H9 (cell line): ENCODE measurements at regions not wholly inside any gene's neighbourhood (a gene's known extent, or its start where the extent isn't known, plus 50 kb on each side); places are given as distances from the start of the nearest gene placed in this dataset.

Source experiments
- DNase-seq: peaks from one replicate; pipeline ENCODE4 v3.0.0-alpha.2; 2017
- H2AFZ ChIP-seq: one replicate; pipeline ENCODE4 v1.6.1; 2013; ENCODE audit warnings: mild to moderate bottlenecking, low read length, control low read depth, moderate library complexity
- H2AK5ac ChIP-seq: 2 replicates; pipeline ENCODE4 v1.6.1; 2013; ENCODE audit warnings: low read length, control low read depth, mixed read lengths; ENCODE audit not compliant: insufficient read length
- H2BK120ac ChIP-seq: one replicate; pipeline ENCODE4 v1.6.1; 2013; ENCODE audit warnings: low read depth, mild to moderate bottlenecking, low read length, control low read depth, inconsistent platforms; ENCODE audit not compliant: poor library complexity, severe bottlenecking
- H2BK12ac ChIP-seq: 2 replicates; pipeline ENCODE4 v1.6.1; 2013; ENCODE audit warnings: low read length, control low read depth, mixed read lengths, low read depth; ENCODE audit not compliant: insufficient read length
- H2BK15ac ChIP-seq: 2 replicates; pipeline ENCODE4 v1.6.1; 2013; ENCODE audit warnings: low read depth, low read length, control low read depth
- H2BK20ac ChIP-seq: one replicate; pipeline ENCODE4 v1.6.1; 2013; ENCODE audit warnings: low read depth, mild to moderate bottlenecking, low read length, control low read depth, inconsistent platforms; ENCODE audit not compliant: poor library complexity, severe bottlenecking
- H2BK5ac ChIP-seq: 2 replicates; pipeline ENCODE4 v1.6.1; 2013; ENCODE audit warnings: low read length, control low read depth, mixed read lengths; ENCODE audit not compliant: insufficient read length
- H3K14ac ChIP-seq: 2 replicates; pipeline ENCODE4 v1.6.1; 2013; ENCODE audit warnings: low read length, control low read depth; ENCODE audit not compliant: insufficient read depth
- H3K18ac ChIP-seq: 2 replicates; pipeline ENCODE4 v1.6.1; 2013; ENCODE audit warnings: low read depth, mild to moderate bottlenecking, mixed read lengths, low read length, control low read depth; ENCODE audit not compliant: insufficient read length
- H3K23ac ChIP-seq: 2 replicates; pipeline ENCODE4 v1.6.1; 2013; ENCODE audit warnings: low read length, control low read depth, mixed read lengths, low read depth; ENCODE audit not compliant: insufficient read length
- H3K23me2 ChIP-seq: 2 replicates; pipeline ENCODE4 v1.6.1; 2013; ENCODE audit warnings: low read depth, mild to moderate bottlenecking, mixed read lengths, low read length, control low read depth; ENCODE audit not compliant: insufficient read length, poor library complexity, severe bottlenecking
- H3K27ac ChIP-seq: 2 replicates; pipeline ENCODE4 v1.5.1; 2013; ENCODE audit warnings: low read length, control low read depth, mixed read lengths, low read depth; ENCODE audit not compliant: insufficient read length
- H3K27me3 ChIP-seq: 2 replicates; pipeline ENCODE4 v1.6.1; 2013; ENCODE audit warnings: low read length, control low read depth, inconsistent platforms; ENCODE audit not compliant: insufficient read depth
- H3K4ac ChIP-seq: 2 replicates; pipeline ENCODE4 v1.6.1; 2013; ENCODE audit warnings: low read depth, mild to moderate bottlenecking, control low read depth, inconsistent platforms, low read length, moderate library complexity
- H3K4me1 ChIP-seq: 2 replicates; pipeline ENCODE4 v1.6.1; 2013; ENCODE audit warnings: low read length, control low read depth, inconsistent platforms; ENCODE audit not compliant: insufficient read depth
- H3K4me2 ChIP-seq: 2 replicates; pipeline ENCODE4 v1.6.1; 2013; ENCODE audit warnings: low read length, control low read depth, mixed read lengths; ENCODE audit not compliant: insufficient read length, insufficient read depth
- H3K56ac ChIP-seq: 2 replicates; pipeline ENCODE4 v1.6.1; 2013; ENCODE audit warnings: low read depth, mild to moderate bottlenecking, mixed read lengths, low read length, control low read depth; ENCODE audit not compliant: insufficient read length
- H3K79me1 ChIP-seq: 2 replicates; pipeline ENCODE4 v1.6.1; 2013; ENCODE audit warnings: low read depth, mild to moderate bottlenecking, moderate library complexity, low read length, control low read depth, inconsistent platforms; ENCODE audit not compliant: insufficient read depth, poor library complexity, severe bottlenecking
- H3K79me2 ChIP-seq: 2 replicates; pipeline ENCODE4 v1.6.1; 2013; ENCODE audit warnings: low read length, control low read depth, inconsistent platforms; ENCODE audit not compliant: insufficient read depth
- H3K9ac ChIP-seq: 2 replicates; pipeline ENCODE4 v1.6.1; 2013; ENCODE audit warnings: low read length, control low read depth, mixed read lengths; ENCODE audit not compliant: insufficient read length; ENCODE audit errors: extremely low read depth
- H3K9me3 ChIP-seq: one replicate; pipeline ENCODE4 v1.6.1; 2013; ENCODE audit warnings: low read depth, low read length, inconsistent platforms; ENCODE audit not compliant: control insufficient read depth
- H3T11ph ChIP-seq: one replicate; pipeline ENCODE4 v1.6.1; 2013; ENCODE audit warnings: mild to moderate bottlenecking, low read length, control low read depth, inconsistent platforms
- H4K20me1 ChIP-seq: one replicate; pipeline ENCODE4 v1.6.1; 2013; ENCODE audit not compliant: control insufficient read depth, insufficient read length, insufficient read depth
- H4K5ac ChIP-seq: 2 replicates; pipeline ENCODE4 v1.6.1; 2013; ENCODE audit warnings: low read depth, mild to moderate bottlenecking, mixed read lengths, low read length, control low read depth; ENCODE audit not compliant: insufficient read length
- H4K8ac ChIP-seq: replicated peaks from 2 replicates; pipeline ENCODE4 v1.6.1; 2013; ENCODE audit warnings: low read length, control low read depth, mixed read lengths, low read depth; ENCODE audit not compliant: insufficient read length
- H4K91ac ChIP-seq: 2 replicates; pipeline ENCODE4 v1.6.1; 2013; ENCODE audit warnings: low read depth, mild to moderate bottlenecking, moderate library complexity, mixed read lengths, low read length, control low read depth; ENCODE audit not compliant: insufficient read length
- H3K27ac Mint-ChIP-seq, 3 experiments: 2 replicates in 2 of 3; 3 replicates in 1 of 3; pipeline ENCODE4 v1.8.0; 2020 to 2021; ENCODE audit warnings: mixed read lengths in 3 of 3, mild to moderate bottlenecking in 1 of 3, moderate library complexity in 1 of 3
- H3K27me3 Mint-ChIP-seq: 2 replicates; pipeline ENCODE4 v1.8.0; 2021; ENCODE audit warnings: low read depth, mild to moderate bottlenecking, moderate library complexity, mixed read lengths
- H3K36me3 Mint-ChIP-seq, 3 experiments: 2 replicates in 2 of 3; 3 replicates in 1 of 3; pipeline ENCODE4 v1.8.0; 2020 to 2021; ENCODE audit warnings: low read depth in 3 of 3, mixed read lengths in 3 of 3; ENCODE audit not compliant: insufficient read depth in 1 of 3
- H3K4me1 Mint-ChIP-seq, 2 experiments: 2 replicates each; pipeline ENCODE4 v1.8.0; 2020; ENCODE audit warnings: mixed read lengths in 2 of 2
- H3K4me3 Mint-ChIP-seq, 2 experiments: 2 replicates in 1 of 2; 3 replicates in 1 of 2; pipeline ENCODE4 v1.8.0; 2020 to 2021; ENCODE audit warnings: mild to moderate bottlenecking in 2 of 2, mixed read lengths in 2 of 2, moderate library complexity in 1 of 2
- H3K9me3 Mint-ChIP-seq, 2 experiments: 2 replicates in 1 of 2; 3 replicates in 1 of 2; pipeline ENCODE4 v1.8.0; 2020; ENCODE audit warnings: mild to moderate bottlenecking in 2 of 2, mixed read lengths in 2 of 2, moderate library complexity in 1 of 2
- whole genome bisulfite sequencing: extraction: QIAGEN DNeasy Blood & Tissue Kit; methylation state at CpG from one replicate; pipeline ENCODE4 v1.1.7; 2013; ENCODE audit warnings: missing lambda C conversion rate, low lambda C conversion rate, mixed read lengths; ENCODE audit not compliant: insufficient read length; ENCODE audit errors: extremely low coverage; 5-methylcytosine and 5-hydroxymethylcytosine counted together
- TF ChIP-seq, protein P1 (sequence below): fragments of 200-600 bp; sonication (generic); conservative IDR thresholded peaks from 3 replicates; pipeline ENCODE4 v1.8.0; 2021; ENCODE audit warnings: antibody characterized with exemption, mild to moderate bottlenecking

DNA sequence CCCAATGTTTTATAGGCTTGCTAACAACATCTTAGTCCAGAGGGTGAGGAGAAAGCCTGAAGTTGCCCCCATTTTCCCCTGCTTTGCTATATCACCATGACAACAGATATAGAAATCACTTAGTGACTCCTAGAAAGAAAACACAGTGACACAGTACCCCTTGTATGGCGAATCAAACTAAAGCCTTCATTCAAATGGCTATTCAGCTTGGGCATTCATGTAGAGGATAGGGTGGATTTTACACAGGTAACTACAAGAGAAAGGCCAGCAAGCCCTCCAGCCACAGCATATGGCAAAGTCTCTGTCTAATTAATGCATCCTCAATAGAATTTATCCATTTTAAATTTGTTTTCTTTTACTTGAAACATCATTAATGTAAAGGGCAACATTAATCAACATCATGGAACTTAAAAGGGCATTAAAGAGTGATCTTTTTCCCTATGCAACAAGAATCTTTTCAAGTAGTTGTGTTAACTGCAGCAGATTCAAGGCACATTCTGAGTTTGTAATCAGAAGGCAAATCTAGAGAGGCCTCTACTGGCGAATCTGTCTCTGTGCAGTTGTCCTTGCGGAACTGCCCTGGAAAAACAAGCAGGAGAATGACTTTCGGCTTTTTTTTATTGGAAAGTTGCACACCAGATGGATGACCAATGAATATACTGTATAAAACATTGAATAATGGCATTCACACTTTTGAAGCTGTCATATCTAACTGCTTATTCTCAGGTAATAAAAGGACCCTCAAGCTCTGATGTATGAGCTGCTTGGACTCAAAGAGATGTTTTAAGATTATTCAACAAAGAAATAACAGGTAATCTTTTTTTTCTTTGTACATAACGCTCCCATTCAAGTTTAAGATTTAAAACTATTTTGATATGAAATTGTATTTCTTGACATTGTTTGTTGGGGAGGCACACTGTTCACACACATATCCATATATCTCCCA, 621.7 kb upstream of the AGTR1 start:
- Histone ChIP-seq H2AFZ (no peak overlapping the region), H2AK5ac (no peak overlapping the region), H4K5ac (no peak overlapping the region), H3K18ac (no peak overlapping the region), H4K91ac (no peak overlapping the region), H3K23me2 (no peaks in the 10 kb centered on the region), H4K8ac (no peak overlapping the region), H3K56ac (no peak overlapping the region), H4K20me1 (no peaks in the 10 kb centered on the region), H3K9me3 (no peaks in the 10 kb centered on the region), H3K79me1 (no peaks in the 10 kb centered on the region), H2BK5ac (no peak overlapping the region), H3K4me2 (no peak overlapping the region), H3K4me1 (no peaks in the 10 kb centered on the region), H3K9ac (no peak overlapping the region), H3K27me3 (no peaks in the 10 kb centered on the region), H2BK12ac (no peak overlapping the region), H3K14ac (no peak overlapping the region), H3K79me2 (no peaks in the 10 kb centered on the region), H2BK15ac (no peak overlapping the region), H3K23ac (no peak overlapping the region), H3T11ph (no peak overlapping the region), H3K4ac (no peak overlapping the region), H2BK120ac (no peak overlapping the region), H3K27ac (no peak overlapping the region), H2BK20ac (no peak overlapping the region)
- TF ChIP-seq, protein P1, sequence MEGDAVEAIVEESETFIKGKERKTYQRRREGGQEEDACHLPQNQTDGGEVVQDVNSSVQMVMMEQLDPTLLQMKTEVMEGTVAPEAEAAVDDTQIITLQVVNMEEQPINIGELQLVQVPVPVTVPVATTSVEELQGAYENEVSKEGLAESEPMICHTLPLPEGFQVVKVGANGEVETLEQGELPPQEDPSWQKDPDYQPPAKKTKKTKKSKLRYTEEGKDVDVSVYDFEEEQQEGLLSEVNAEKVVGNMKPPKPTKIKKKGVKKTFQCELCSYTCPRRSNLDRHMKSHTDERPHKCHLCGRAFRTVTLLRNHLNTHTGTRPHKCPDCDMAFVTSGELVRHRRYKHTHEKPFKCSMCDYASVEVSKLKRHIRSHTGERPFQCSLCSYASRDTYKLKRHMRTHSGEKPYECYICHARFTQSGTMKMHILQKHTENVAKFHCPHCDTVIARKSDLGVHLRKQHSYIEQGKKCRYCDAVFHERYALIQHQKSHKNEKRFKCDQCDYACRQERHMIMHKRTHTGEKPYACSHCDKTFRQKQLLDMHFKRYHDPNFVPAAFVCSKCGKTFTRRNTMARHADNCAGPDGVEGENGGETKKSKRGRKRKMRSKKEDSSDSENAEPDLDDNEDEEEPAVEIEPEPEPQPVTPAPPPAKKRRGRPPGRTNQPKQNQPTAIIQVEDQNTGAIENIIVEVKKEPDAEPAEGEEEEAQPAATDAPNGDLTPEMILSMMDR = peak; percentile 87
- Mint-ChIP-seq H3K9me3 (no peaks in the 10 kb centered on the region), H3K27me3 (no peaks in the 10 kb centered on the region), H3K27ac (no peak overlapping the region; a peak in 1 of 7 replicates), H3K36me3 (no peaks in the 10 kb centered on the region), H3K4me3 (no peak overlapping the region), H3K4me1 (peaks cover 6 to 8% of the 10 kb centered on the region in 2 experiments; a peak in 3 of 4 replicates)
- DNase-seq = peak; percentile 32
- WGBS = no CpG with 5 or more reads among the region's 5 CpGs
